ENCODE measurements at regions not wholly inside any gene's neighbourhood (a gene's known extent, or its start where the extent isn't known, plus 50 kb on each side); places are given as distances from the start of the nearest gene placed in this dataset.

DNA sequence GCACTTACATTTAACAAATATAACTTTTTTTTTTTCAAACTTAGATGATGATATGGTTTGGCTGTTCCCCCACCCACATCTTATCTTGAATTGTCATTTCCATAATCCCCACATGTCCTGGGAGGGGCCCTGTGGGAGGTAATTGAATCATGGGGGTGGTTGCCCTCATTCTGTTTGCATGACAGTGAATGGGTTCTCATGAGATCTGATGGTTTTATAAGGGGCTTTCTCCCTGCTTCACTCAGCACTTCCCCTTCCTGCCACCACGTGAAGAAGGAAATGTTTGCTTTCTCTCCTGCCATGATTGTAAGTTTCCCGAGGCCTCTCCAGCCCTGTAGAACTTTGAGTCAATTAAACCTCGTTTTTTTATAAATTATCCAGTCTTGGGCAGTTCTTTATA, 432.6 kb downstream of the AMY1C start:
- TF ChIP-seq POLR2AphosphoS5 (IDR thresholded peaks at IDR 0.05): no peak
- TF ChIP-seq, protein P1, sequence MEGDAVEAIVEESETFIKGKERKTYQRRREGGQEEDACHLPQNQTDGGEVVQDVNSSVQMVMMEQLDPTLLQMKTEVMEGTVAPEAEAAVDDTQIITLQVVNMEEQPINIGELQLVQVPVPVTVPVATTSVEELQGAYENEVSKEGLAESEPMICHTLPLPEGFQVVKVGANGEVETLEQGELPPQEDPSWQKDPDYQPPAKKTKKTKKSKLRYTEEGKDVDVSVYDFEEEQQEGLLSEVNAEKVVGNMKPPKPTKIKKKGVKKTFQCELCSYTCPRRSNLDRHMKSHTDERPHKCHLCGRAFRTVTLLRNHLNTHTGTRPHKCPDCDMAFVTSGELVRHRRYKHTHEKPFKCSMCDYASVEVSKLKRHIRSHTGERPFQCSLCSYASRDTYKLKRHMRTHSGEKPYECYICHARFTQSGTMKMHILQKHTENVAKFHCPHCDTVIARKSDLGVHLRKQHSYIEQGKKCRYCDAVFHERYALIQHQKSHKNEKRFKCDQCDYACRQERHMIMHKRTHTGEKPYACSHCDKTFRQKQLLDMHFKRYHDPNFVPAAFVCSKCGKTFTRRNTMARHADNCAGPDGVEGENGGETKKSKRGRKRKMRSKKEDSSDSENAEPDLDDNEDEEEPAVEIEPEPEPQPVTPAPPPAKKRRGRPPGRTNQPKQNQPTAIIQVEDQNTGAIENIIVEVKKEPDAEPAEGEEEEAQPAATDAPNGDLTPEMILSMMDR (IDR thresholded peaks at IDR 0.05 in 8 of 11, conservative IDR thresholded peaks at IDR 0.05 in 3 of 11): no peak
